CD4-positive, alpha-beta memory T cell (primary cell): ENCODE measurements at regions not wholly inside any gene's neighbourhood (a gene's known extent, or its start where the extent isn't known, plus 50 kb on each side); places are given as distances from the start of the nearest gene placed in this dataset.

ENCODE experiments used
- CTCF ChIA-PET: fragments of 350-600 bp; sonication (Branson Sonifier 250); formaldehyde crosslinking; loops from one replicate; lab custom pipeline; 2021; ENCODE audit warnings: inconsistent platforms; ENCODE audit not compliant: partially characterized antibody; lab: Charles Lee
- POLR2A ChIA-PET: fragments of 350-600 bp; sonication (Branson Sonifier 250); formaldehyde crosslinking; loops from one replicate; lab custom pipeline; 2021; ENCODE audit not compliant: partially characterized antibody; lab: Charles Lee
- DNase-seq, 5 donors: peaks; one replicate each; pipeline versions ENCODE4 v3.0.0 to v3.0.0-alpha.2; 2020 to 2022; ENCODE audit warnings: mixed read lengths in 1 of 5
- H3K27ac ChIP-seq: one replicate; pipeline ENCODE4 v1.7.0; 2013; ENCODE audit warnings: low read depth, low read length
- H3K27me3 ChIP-seq: 2 replicates; pipeline ENCODE4 v1.7.0; 2013; ENCODE audit warnings: mild to moderate bottlenecking, low read length, moderate library complexity; ENCODE audit not compliant: insufficient read depth
- H3K36me3 ChIP-seq: 2 replicates; pipeline ENCODE4 v1.7.0; 2013; ENCODE audit warnings: mild to moderate bottlenecking, low read length, moderate library complexity; ENCODE audit not compliant: insufficient read depth
- H3K4me1 ChIP-seq: 2 replicates; pipeline ENCODE4 v1.7.0; 2013; ENCODE audit warnings: mild to moderate bottlenecking, low read length, moderate library complexity; ENCODE audit not compliant: insufficient read depth
- H3K4me3 ChIP-seq, 2 donors: one replicate each; pipeline ENCODE4 v1.7.0; 2013; ENCODE audit warnings: low read length in 2 of 2, mild to moderate bottlenecking in 1 of 2
- H3K9me3 ChIP-seq, 2 donors: one replicate each; pipeline ENCODE4 v1.7.0; 2013; ENCODE audit warnings: low read length in 2 of 2, control low read depth in 1 of 2; ENCODE audit not compliant: control insufficient read depth in 1 of 2
- H3K27ac Mint-ChIP-seq, 7 donors: one replicate each; pipeline ENCODE4 v1.8.0; 2020 to 2021; ENCODE audit warnings: mixed read lengths in 7 of 7, mild to moderate bottlenecking in 6 of 7, inconsistent platforms in 3 of 7, moderate library complexity in 3 of 7
- H3K27me3 Mint-ChIP-seq, 2 donors: one replicate each; pipeline ENCODE4 v1.8.0; 2020 to 2021; ENCODE audit warnings: mixed read lengths in 2 of 2
- H3K36me3 Mint-ChIP-seq, 2 donors: one replicate each; pipeline ENCODE4 v1.8.0; 2020 to 2021; ENCODE audit warnings: mixed read lengths in 2 of 2, inconsistent platforms in 1 of 2, mild to moderate bottlenecking in 1 of 2
- H3K4me1 Mint-ChIP-seq, 4 donors: one replicate each; pipeline ENCODE4 v1.8.0; 2020 to 2021; ENCODE audit warnings: mixed read lengths in 4 of 4, mild to moderate bottlenecking in 1 of 4
- H3K4me3 Mint-ChIP-seq, 8 donors: one replicate each; pipeline ENCODE4 v1.8.0; 2020 to 2021; ENCODE audit warnings: mixed read lengths in 8 of 8, mild to moderate bottlenecking in 7 of 8, moderate library complexity in 6 of 8, inconsistent platforms in 3 of 8
- H3K9me3 Mint-ChIP-seq, 8 donors: one replicate each; pipeline ENCODE4 v1.8.0; 2020 to 2021; ENCODE audit warnings: mixed read lengths in 8 of 8, mild to moderate bottlenecking in 5 of 8, inconsistent platforms in 3 of 8, moderate library complexity in 1 of 8
- intact Hi-C: fragments of 100-400 bp; cut with micrococcal nuclease; formaldehyde crosslinking; loops from one replicate; pipeline ENCODE4 v1.15.1; 2023

DNA sequence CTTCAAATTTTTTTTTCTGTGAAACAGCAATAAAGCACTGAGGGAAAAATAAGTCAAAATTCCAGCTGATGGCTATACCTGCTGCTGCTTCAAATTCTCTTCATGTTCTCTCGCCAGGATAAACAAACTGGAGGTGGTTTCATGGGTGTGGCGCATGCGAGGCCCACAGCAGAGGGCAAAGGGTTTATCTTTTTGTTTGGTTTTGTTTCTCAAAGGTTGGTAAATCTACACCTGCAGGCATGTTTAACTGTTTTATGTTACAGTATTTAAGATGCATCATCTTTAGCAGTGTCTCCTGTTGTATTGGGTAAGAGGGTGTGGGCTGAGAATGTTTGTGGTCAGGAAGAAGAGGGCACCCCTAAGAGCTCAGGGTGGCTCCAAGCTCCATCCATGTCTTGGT lies 342.2 kb downstream of the CDH26 start:
- no peaks in the 10 kb centered on the region for H3K27me3 Mint-ChIP-seq

GRCh38 chr20:60302875-60303274 lies 344.7 kb downstream of the CDH26 start:
- no peak overlapping the region for H3K27ac Mint-ChIP-seq
- DNase-seq: no peak
- intact Hi-C loops: no loop called here
- ChIA-PET POLR2A (no interaction called here), CTCF (no interaction called here)
- H3K36me3 Mint-ChIP-seq: no peaks in the 10 kb centered on the region
- H3K27ac ChIP-seq: no peak overlapping the region
- H3K4me1 Mint-ChIP-seq: peaks cover 0 to 6% (median 0%) of the 10 kb centered on the region in 4 donors
- H3K9me3 Mint-ChIP-seq: no peaks in the 10 kb centered on the region
- H3K36me3 ChIP-seq: no peaks in the 10 kb centered on the region
- no peak overlapping the region for H3K4me3 Mint-ChIP-seq
- H3K27me3 Mint-ChIP-seq: no peaks in the 10 kb centered on the region
- H3K9me3 ChIP-seq: no peaks in the 10 kb centered on the region
- no peaks in the 10 kb centered on the region for H3K27me3 ChIP-seq
- no peaks in the 10 kb centered on the region for H3K4me1 ChIP-seq
- no peak overlapping the region for H3K4me3 ChIP-seq

More for the DNA sequence above, 342.2 kb downstream of the CDH26 start:
- ChIA-PET POLR2A (no interaction called here), CTCF (no interaction called here)
- Histone ChIP-seq H3K27me3 (no peaks in the 10 kb centered on the region), H3K9me3 (no peaks in the 10 kb centered on the region), H3K36me3 (no peaks in the 10 kb centered on the region), H3K27ac (no peak overlapping the region), H3K4me1 (no peaks in the 10 kb centered on the region), H3K4me3 (no peak overlapping the region)
- Mint-ChIP-seq H3K9me3 (peaks cover 0 to under 1% (median 0%) of the 10 kb centered on the region in 8 donors), H3K4me1 (peaks cover 0 to 6% (median 0%) of the 10 kb centered on the region in 4 donors), H3K27ac (peak overlapping the region in 1 of 7 donors; percentile 30), H3K4me3 (peak overlapping the region in 1 of 8 donors; percentile 7), H3K36me3 (no peaks in the 10 kb centered on the region)
- no peak for DNase-seq
- intact Hi-C loops: no loop called here

- CTCF ChIA-PET: no interaction called here
- intact Hi-C loops: no loop called here
- DNase-seq: no peak
- Mint-ChIP-seq H3K4me1 (peaks cover 0 to 4% (median 0%) of the 10 kb centered on the region in 4 donors), H3K27ac (no peak overlapping the region), H3K4me3 (no peak overlapping the region), H3K27me3 (no peaks in the 10 kb centered on the region), H3K9me3 (no peaks in the 10 kb centered on the region), H3K36me3 (no peaks in the 10 kb centered on the region)
- Histone ChIP-seq H3K27ac (no peak overlapping the region), H3K9me3 (no peaks in the 10 kb centered on the region), H3K4me3 (no peak overlapping the region), H3K36me3 (no peaks in the 10 kb centered on the region), H3K4me1 (no peaks in the 10 kb centered on the region), H3K27me3 (no peaks in the 10 kb centered on the region)
- POLR2A ChIA-PET: no interaction called here
These were observed 345.9 kb downstream of the CDH26 start for GRCh38 chr20:60304026-60304590.

GRCh38 chr20:60304931-60305330 lies 346.7 kb downstream of the CDH26 start:
- Mint-ChIP-seq H3K27ac (no peak overlapping the region), H3K36me3 (no peaks in the 10 kb centered on the region), H3K27me3 (no peaks in the 10 kb centered on the region), H3K4me3 (no peak overlapping the region), H3K9me3 (no peaks in the 10 kb centered on the region), H3K4me1 (no peaks in the 10 kb centered on the region)
- Histone ChIP-seq H3K9me3 (no peaks in the 10 kb centered on the region), H3K27me3 (no peaks in the 10 kb centered on the region), H3K4me3 (no peak overlapping the region), H3K27ac (no peak overlapping the region), H3K4me1 (no peaks in the 10 kb centered on the region), H3K36me3 (no peaks in the 10 kb centered on the region)
- no peak for DNase-seq
- ChIA-PET CTCF (interaction anchor here (1.6 kb wide), 1 partner anchor 41 kb away, joined by 3 read pairs; no protein-coding TSS in a partner anchor), POLR2A (no interaction called here)
- intact Hi-C loops: no loop called here

DNA sequence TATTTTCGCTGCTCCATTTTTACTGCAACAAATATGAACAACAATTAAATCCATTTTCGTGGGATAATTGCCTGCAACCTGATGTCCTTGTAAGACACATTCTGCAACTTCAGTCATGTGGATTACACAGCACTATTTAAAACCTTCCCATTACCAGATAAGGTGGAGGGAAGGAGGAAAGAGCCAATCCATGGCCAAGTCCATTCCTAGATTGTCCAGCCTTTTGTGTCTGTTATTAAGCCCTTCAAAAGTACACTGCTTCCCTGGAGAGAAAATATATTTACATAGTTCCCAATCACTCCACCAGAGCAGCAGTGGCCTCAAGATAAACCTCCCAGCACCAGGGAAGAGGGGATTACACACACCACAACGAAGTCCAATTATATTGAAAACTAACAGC lies 347.9 kb downstream of the CDH26 start:
- H3K27ac ChIP-seq: no peak overlapping the region
- Mint-ChIP-seq H3K9me3 (no peaks in the 10 kb centered on the region), H3K27ac (no peak overlapping the region), H3K4me1 (no peaks in the 10 kb centered on the region), H3K36me3 (no peaks in the 10 kb centered on the region), H3K4me3 (no peak overlapping the region), H3K27me3 (no peaks in the 10 kb centered on the region)
- no peaks in the 10 kb centered on the region for H3K27me3 ChIP-seq
- ChIA-PET POLR2A (no interaction called here), CTCF (interaction anchor here (1.6 kb wide), 1 partner anchor 43 kb away, joined by 3 read pairs; no protein-coding TSS in a partner anchor)
- no peaks in the 10 kb centered on the region for H3K4me1 ChIP-seq
- DNase-seq: no peak
- no peak overlapping the region for H3K4me3 ChIP-seq
- no peaks in the 10 kb centered on the region for H3K36me3 ChIP-seq
- H3K9me3 ChIP-seq: no peaks in the 10 kb centered on the region
- intact Hi-C loops: no loop called here

DNA sequence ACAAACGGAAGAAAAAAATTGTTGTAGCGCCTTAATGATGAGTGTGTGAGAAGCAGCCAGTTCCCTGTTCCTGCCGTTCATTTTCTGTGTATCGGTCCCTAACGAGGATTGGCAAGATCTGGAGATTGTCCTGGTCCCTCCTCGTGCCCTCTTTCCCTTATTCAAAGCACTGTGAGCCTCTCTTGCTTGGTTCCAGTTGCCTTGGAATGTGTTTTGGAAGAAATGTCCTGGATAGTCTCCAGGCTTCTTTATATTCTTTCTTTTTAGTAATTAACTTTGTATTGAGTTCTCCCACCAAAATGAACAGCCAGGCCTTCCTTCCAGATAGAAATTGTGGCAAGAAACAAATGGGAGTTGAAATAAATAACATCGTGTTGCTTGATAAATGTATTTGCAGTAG lies 348.3 kb downstream of the CDH26 start:
- ChIA-PET CTCF (interaction anchor here (1.6 kb wide), 1 partner anchor 43 kb away, joined by 3 read pairs; no protein-coding TSS in a partner anchor), POLR2A (no interaction called here)
- no peak overlapping the region for H3K27ac ChIP-seq
- Mint-ChIP-seq H3K9me3 (no peaks in the 10 kb centered on the region), H3K27ac (no peak overlapping the region), H3K4me3 (no peak overlapping the region), H3K36me3 (no peaks in the 10 kb centered on the region), H3K4me1 (no peaks in the 10 kb centered on the region), H3K27me3 (no peaks in the 10 kb centered on the region)
- H3K4me3 ChIP-seq: no peak overlapping the region
- no peaks in the 10 kb centered on the region for H3K36me3 ChIP-seq
- no peaks in the 10 kb centered on the region for H3K9me3 ChIP-seq
- intact Hi-C loops: no loop called here
- DNase-seq: no peak
- H3K4me1 ChIP-seq: no peaks in the 10 kb centered on the region
- H3K27me3 ChIP-seq: no peaks in the 10 kb centered on the region

- DNase-seq: no peak
- Mint-ChIP-seq H3K36me3 (no peaks in the 10 kb centered on the region), H3K4me3 (no peak overlapping the region), H3K4me1 (no peaks in the 10 kb centered on the region), H3K27me3 (no peaks in the 10 kb centered on the region), H3K27ac (no peak overlapping the region), H3K9me3 (peaks cover 0 to 2% (median 0%) of the 10 kb centered on the region in 8 donors)
- H3K36me3 ChIP-seq: no peaks in the 10 kb centered on the region
- H3K4me3 ChIP-seq: no peak overlapping the region
- CTCF ChIA-PET: no interaction called here
- no peaks in the 10 kb centered on the region for H3K4me1 ChIP-seq
- intact Hi-C loops: no loop called here
- POLR2A ChIA-PET: no interaction called here
- no peaks in the 10 kb centered on the region for H3K9me3 ChIP-seq
- H3K27ac ChIP-seq: no peak overlapping the region
- H3K27me3 ChIP-seq: no peaks in the 10 kb centered on the region
These were observed 352.5 kb downstream of the CDH26 start for GRCh38 chr20:60310560-60311349.
